ENCODE measurements at regions not wholly inside any gene's neighbourhood (a gene's known extent, or its start where the extent isn't known, plus 50 kb on each side); places are given as distances from the start of the nearest gene placed in this dataset.
"Not testable (repeated sequence)": the region's sequence is repeated elsewhere in the genome, so short reads cannot be mapped to it uniquely, and the experiment has no call there.

- TF ChIP-seq CTCF (IDR thresholded peaks at IDR 0.05) = no peak
- H3K27me3 ChIP-seq = no peaks in the 10 kb centered on the region
- no peaks in the 10 kb centered on the region for H3K4me1 ChIP-seq
- H3K4me3 ChIP-seq = no peak overlapping the region
- H3K27ac ChIP-seq = no peak overlapping the region
- no peaks in the 10 kb centered on the region for H3K9me3 ChIP-seq
- DNase-seq (ENCODE audit: low spot score in 2 of 2) = no peak
- intact Hi-C loops (cut with DNase I) = no loop called here
- no peaks in the 10 kb centered on the region for H3K36me3 ChIP-seq
Observed at GRCh38 chr11:21653951-21654421, 538.9 kb upstream of the ANO5 start.

GRCh38 chr11:21656065-21656464 lies 536.8 kb upstream of the ANO5 start:
- TF ChIP-seq CTCF (IDR thresholded peaks at IDR 0.05) = no peak
- no peak overlapping the region for H3K4me3 ChIP-seq
- H3K9me3 ChIP-seq = no peaks in the 10 kb centered on the region
- DNase-seq (ENCODE audit: low spot score in 2 of 2) = no peak
- H3K4me1 ChIP-seq = no peaks in the 10 kb centered on the region
- no peaks in the 10 kb centered on the region for H3K36me3 ChIP-seq
- intact Hi-C loops (cut with DNase I) = no loop called here
- no peaks in the 10 kb centered on the region for H3K27me3 ChIP-seq
- H3K27ac ChIP-seq = no peak overlapping the region

- TF ChIP-seq CTCF (IDR thresholded peaks at IDR 0.05) = no peak
- Histone ChIP-seq H3K4me3 (no peak overlapping the region), H3K9me3 (no peaks in the 10 kb centered on the region), H3K36me3 (no peaks in the 10 kb centered on the region), H3K4me1 (no peaks in the 10 kb centered on the region), H3K27ac (no peak overlapping the region), H3K27me3 (no peaks in the 10 kb centered on the region)
- no peak for DNase-seq (ENCODE audit: low spot score in 2 of 2)
- intact Hi-C loops (cut with DNase I) = no loop called here
Observed at GRCh38 chr11:21658654-21659193, 534.2 kb upstream of the ANO5 start.

GRCh38 chr11:21659377-21659776 lies 533.5 kb upstream of the ANO5 start:
- H3K36me3 ChIP-seq; H3K9me3 ChIP-seq; H3K4me3 ChIP-seq; H3K27me3 ChIP-seq; H3K4me1 ChIP-seq; H3K27ac ChIP-seq; DNase-seq (ENCODE audit: low spot score in 2 of 2); intact Hi-C loops (cut with DNase I): not testable (repeated sequence)

- intact Hi-C loops (cut with DNase I) = no loop called here
- H3K27ac ChIP-seq = no peak overlapping the region
- no peaks in the 10 kb centered on the region for H3K36me3 ChIP-seq
- H3K4me1 ChIP-seq = no peaks in the 10 kb centered on the region
- no peaks in the 10 kb centered on the region for H3K27me3 ChIP-seq
- no peak overlapping the region for H3K4me3 ChIP-seq
- no peaks in the 10 kb centered on the region for H3K9me3 ChIP-seq
- no peak for DNase-seq (ENCODE audit: low spot score in 2 of 2)
- TF ChIP-seq CTCF (IDR thresholded peaks at IDR 0.05) = no peak
Observed at GRCh38 chr11:21659961-21660360, 532.9 kb upstream of the ANO5 start.

GRCh38 chr11:21675049-21675616 lies 517.8 kb upstream of the ANO5 start:
- Histone ChIP-seq H3K4me1 (no peaks in the 10 kb centered on the region), H3K27me3 (no peaks in the 10 kb centered on the region), H3K27ac (no peak overlapping the region), H3K9me3 (no peaks in the 10 kb centered on the region), H3K36me3 (no peaks in the 10 kb centered on the region), H3K4me3 (no peak overlapping the region)
- TF ChIP-seq CTCF (IDR thresholded peaks at IDR 0.05) = no peak
- DNase-seq (ENCODE audit: low spot score in 2 of 2) = no peak
- intact Hi-C loops (cut with DNase I) = no loop called here
